Endothelial cell of umbilical vein (primary cell): ENCODE measurements at regions not wholly inside any gene's neighbourhood (a gene's known extent, or its start where the extent isn't known, plus 50 kb on each side); places are given as distances from the start of the nearest gene placed in this dataset.
"Not testable (repeated sequence)": the region's sequence is repeated elsewhere in the genome, so short reads cannot be mapped to it uniquely, and the experiment has no call there.

Source experiments
- BruUV-seq: library from RNA; stranded (reverse); fragments of 400-500 nt; replicated peaks from 2 replicates; lab custom pipeline; 2021; lab: Mats Ljungman, UMichigan
- CTCF ChIA-PET: fragments of 300-600, 350-600 bp; sonication (Branson Sonifier 250); formaldehyde crosslinking; loops from one replicate; lab custom pipeline; 2021; ENCODE audit warnings: antibody characterized with exemption, inconsistent platforms; lab: Charles Lee
- POLR2A ChIA-PET: fragments of 300-600, 350-600 bp; sonication (Branson Sonifier 250); formaldehyde crosslinking; loops from one replicate; lab custom pipeline; 2021; ENCODE audit warnings: antibody characterized with exemption, inconsistent platforms; lab: Charles Lee
- DNase-seq: peaks from one replicate; pipeline ENCODE4 v3.0.0-alpha.2; 2011; ENCODE audit warnings: low read depth, low spot score
- FAIRE-seq: peaks from 2 replicates; lab custom pipeline; 2011; peaks lifted over from hg19 to GRCh38; lab: Jason Lieb, UNC
- H2AFZ ChIP-seq: 2 replicates; pipeline ENCODE4 v1.6.0; 2012; ENCODE audit warnings: low read depth, low read length, control low read depth, inconsistent platforms
- H3K27ac ChIP-seq: 2 replicates; pipeline ENCODE4 v1.5.1; 2011; ENCODE audit warnings: low read depth, mild to moderate bottlenecking, control low read depth, low read length, moderate library complexity; ENCODE audit not compliant: insufficient read depth
- H3K27me3 ChIP-seq, 2 experiments: 2 replicates each; pipeline versions ENCODE4 v1.6.0 to v1.6.1; 2011; ENCODE audit warnings: low read length in 2 of 2, mixed read lengths in 1 of 2; ENCODE audit not compliant: control insufficient read depth in 2 of 2, insufficient read depth in 2 of 2
- H3K36me3 ChIP-seq, 2 experiments: 2 replicates in 1 of 2; 3 replicates in 1 of 2; pipeline ENCODE4 v1.5.1; 2011; ENCODE audit warnings: low read length in 2 of 2, mild to moderate bottlenecking in 1 of 2, moderate library complexity in 1 of 2; ENCODE audit not compliant: control insufficient read depth in 2 of 2, insufficient read depth in 2 of 2; ENCODE audit errors: extremely low read depth in 1 of 2
- H3K4me1 ChIP-seq: 3 replicates; pipeline ENCODE4 v1.5.1; 2011; ENCODE audit warnings: mild to moderate bottlenecking, low read length; ENCODE audit not compliant: control insufficient read depth, insufficient read depth; ENCODE audit errors: extremely low read depth
- H3K4me2 ChIP-seq: 2 replicates; pipeline ENCODE4 v1.6.1; 2011; ENCODE audit warnings: low read length, control low read depth, mixed read lengths; ENCODE audit not compliant: insufficient read depth
- H3K4me3 ChIP-seq, 3 experiments: fragments of 200-600 bp in 1 of 3; sonication (generic), shearing (Covaris generic) in 1 of 3; replicated peaks in 1 of 3; 2 replicates each; pipeline ENCODE4 v1.5.1; 2011 to 2016; ENCODE audit warnings: control low read depth in 3 of 3, low read length in 3 of 3, mild to moderate bottlenecking in 2 of 3, inconsistent platforms in 1 of 3, low read depth in 1 of 3, moderate library complexity in 1 of 3; ENCODE audit not compliant: insufficient read depth in 1 of 3
- H3K79me2 ChIP-seq: 2 replicates; pipeline ENCODE4 v1.6.0; 2012; ENCODE audit warnings: low read length, inconsistent platforms; ENCODE audit not compliant: control insufficient read depth, insufficient read depth
- H3K9ac ChIP-seq: replicated peaks from 2 replicates; pipeline ENCODE3; 2011; ENCODE audit warnings: low read length, control low read depth; ENCODE audit not compliant: insufficient read depth; ENCODE audit errors: extremely low read depth
- H3K9me1 ChIP-seq: replicated peaks from 3 replicates; pipeline ENCODE4 v1.6.0; 2011; ENCODE audit warnings: mild to moderate bottlenecking, low read length; ENCODE audit not compliant: control insufficient read depth, insufficient read depth; ENCODE audit errors: extremely low read depth
- H3K9me3 ChIP-seq: replicated peaks from 2 replicates; pipeline ENCODE4 v1.5.1; 2012; ENCODE audit warnings: low read length, inconsistent platforms; ENCODE audit not compliant: control insufficient read depth, insufficient read depth
- H4K20me1 ChIP-seq: replicated peaks from 2 replicates; pipeline ENCODE3; 2011; ENCODE audit warnings: mild to moderate bottlenecking, low read length; ENCODE audit not compliant: control insufficient read depth, insufficient read depth; ENCODE audit errors: extremely low read depth
- CTCF ChIP-seq, 2 donors: IDR thresholded peaks; 1 replicate in 1 of 2; 2 replicates in 1 of 2; pipeline ENCODE4 v1.5.1; 2011; ENCODE audit warnings: low read length in 2 of 2, mild to moderate bottlenecking in 2 of 2, moderate library complexity in 2 of 2, control low read depth in 1 of 2, inconsistent platforms in 1 of 2, low read depth in 1 of 2; ENCODE audit not compliant: insufficient read depth in 1 of 2; ENCODE audit errors: extremely low read depth in 1 of 2
- EZH2 ChIP-seq: IDR thresholded peaks from 2 replicates; pipeline ENCODE4 v1.6.1; 2012; ENCODE audit warnings: borderline replicate concordance, low read depth, mild to moderate bottlenecking, moderate library complexity, low read length, inconsistent platforms; ENCODE audit not compliant: severe bottlenecking
- FOS ChIP-seq: IDR thresholded peaks from 2 replicates; pipeline ENCODE4 v1.6.1; 2011; ENCODE audit warnings: mild to moderate bottlenecking, low read length, moderate library complexity, borderline replicate concordance; ENCODE audit not compliant: insufficient read depth
- GATA2 ChIP-seq: IDR thresholded peaks from 2 replicates; pipeline ENCODE4 v1.7.0; 2011; ENCODE audit warnings: low read depth, mild to moderate bottlenecking, moderate library complexity, mixed read lengths, low read length; ENCODE audit not compliant: insufficient read length, insufficient read depth
- JUN ChIP-seq: IDR thresholded peaks from 2 replicates; pipeline ENCODE4 v1.6.1; 2011; ENCODE audit warnings: borderline replicate concordance, low read depth; ENCODE audit not compliant: insufficient read length, insufficient read depth
- MYC ChIP-seq: IDR thresholded peaks from one replicate; pipeline ENCODE4 v1.6.1; 2011; ENCODE audit warnings: mild to moderate bottlenecking, low read depth, low read length
- POLR2A ChIP-seq: IDR thresholded peaks from 2 replicates; pipeline ENCODE4 v1.6.1; 2012; ENCODE audit warnings: low read depth, mild to moderate bottlenecking, control low read depth, low read length
- POLR2AphosphoS5 ChIP-seq: IDR thresholded peaks from 2 replicates; pipeline ENCODE4 v1.6.1; 2012; ENCODE audit warnings: low read depth, mild to moderate bottlenecking, control low read depth, low read length, moderate library complexity; ENCODE audit not compliant: insufficient read depth
- dilution Hi-C: fragments of 300-500 bp; cut with MboI; formaldehyde crosslinking; loops from one replicate; pipeline ENCODE4 v1.15.0; 2019; ENCODE audit warnings: low sequenced_read_pairs; ENCODE audit not compliant: extremely low pct_ligation_motif_present
- intact Hi-C: fragments of 100-400 bp; cut with micrococcal nuclease; formaldehyde crosslinking; loops from one replicate; pipeline ENCODE4 v1.10.0; 2022
- TF ChIP-seq, protein P1 (sequence below): IDR thresholded peaks from 2 replicates; pipeline ENCODE4 v1.6.1; 2011; ENCODE audit not compliant: insufficient read depth, insufficient read length

- H3K4me1 ChIP-seq, result no peaks in the 10 kb centered on the region
- FAIRE-seq, result no peak
- H4K20me1 ChIP-seq, result no peaks in the 10 kb centered on the region
- no peaks in the 10 kb centered on the region for H3K9me1 ChIP-seq
- H3K4me3 ChIP-seq, result no peak overlapping the region
- no peaks in the 10 kb centered on the region for H3K36me3 ChIP-seq
- TF ChIP-seq GATA2 (no peak), CTCF (IDR thresholded peaks at IDR 0.05; ENCODE audit: extremely low read depth in 1 of 2, insufficient read depth in 1 of 2, low read depth in 1 of 2, low read length in 2 of 2) (no peak), JUN (no peak), POLR2A (no peak), MYC (no peak), POLR2AphosphoS5 (no peak), FOS (no peak), EZH2 (no peak)
- TF ChIP-seq, protein P1, sequence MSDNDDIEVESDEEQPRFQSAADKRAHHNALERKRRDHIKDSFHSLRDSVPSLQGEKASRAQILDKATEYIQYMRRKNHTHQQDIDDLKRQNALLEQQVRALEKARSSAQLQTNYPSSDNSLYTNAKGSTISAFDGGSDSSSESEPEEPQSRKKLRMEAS, result no peak
- ChIA-PET CTCF (no interaction called here), POLR2A (no interaction called here)
- no peaks in the 10 kb centered on the region for H3K79me2 ChIP-seq
- no TSS peak for BruUV-seq
- H3K9me3 ChIP-seq, result no peaks in the 10 kb centered on the region
- no peak overlapping the region for H3K9ac ChIP-seq
- no peak overlapping the region for H3K27ac ChIP-seq
- dilution Hi-C loops, result no loop called here
- intact Hi-C loops, result no loop called here
- no peak overlapping the region for H3K4me2 ChIP-seq
- H3K27me3 ChIP-seq, result no peaks in the 10 kb centered on the region
- no peak for DNase-seq
- H2AFZ ChIP-seq, result no peak overlapping the region
Observed at GRCh38 chr16:59522826-59523225, 788.7 kb upstream of the GOT2 start.

DNA sequence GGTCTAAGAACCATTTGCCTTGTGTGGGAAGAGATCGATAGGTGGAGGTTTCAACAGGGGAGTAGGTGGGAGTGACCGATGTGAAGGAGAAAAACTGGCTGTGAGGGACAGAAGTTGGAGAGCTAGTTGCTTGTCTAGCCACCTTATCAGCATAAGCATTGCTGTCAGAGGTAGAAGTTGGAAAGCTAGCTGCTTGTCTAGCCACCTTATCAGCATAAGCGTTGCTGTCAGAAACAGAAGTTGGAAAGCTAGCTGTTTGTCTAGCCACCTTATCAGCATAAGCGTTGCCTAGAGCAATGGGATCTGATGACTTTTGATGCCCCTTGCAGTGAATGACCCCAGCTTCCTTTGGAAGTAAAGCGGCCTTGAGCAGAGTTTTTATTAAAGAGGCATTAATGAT, 784.6 kb upstream of the GOT2 start:
- dilution Hi-C loops, intact Hi-C loops, H3K4me2 ChIP-seq, H3K27me3 ChIP-seq, H3K27ac ChIP-seq, H3K9me1 ChIP-seq, POLR2A ChIA-PET, H3K79me2 ChIP-seq, DNase-seq, CTCF ChIA-PET, FAIRE-seq, H3K4me3 ChIP-seq, BruUV-seq, H3K36me3 ChIP-seq, H4K20me1 ChIP-seq, H2AFZ ChIP-seq, H3K4me1 ChIP-seq, H3K9ac ChIP-seq, H3K9me3 ChIP-seq: not testable (repeated sequence)
